ENCODE measurements at regions not wholly inside any gene's neighbourhood (a gene's known extent, or its start where the extent isn't known, plus 50 kb on each side); places are given as distances from the start of the nearest gene placed in this dataset.
"Not testable (repeated sequence)": the region's sequence is repeated elsewhere in the genome, so short reads cannot be mapped to it uniquely, and the experiment has no call there.

DNA sequence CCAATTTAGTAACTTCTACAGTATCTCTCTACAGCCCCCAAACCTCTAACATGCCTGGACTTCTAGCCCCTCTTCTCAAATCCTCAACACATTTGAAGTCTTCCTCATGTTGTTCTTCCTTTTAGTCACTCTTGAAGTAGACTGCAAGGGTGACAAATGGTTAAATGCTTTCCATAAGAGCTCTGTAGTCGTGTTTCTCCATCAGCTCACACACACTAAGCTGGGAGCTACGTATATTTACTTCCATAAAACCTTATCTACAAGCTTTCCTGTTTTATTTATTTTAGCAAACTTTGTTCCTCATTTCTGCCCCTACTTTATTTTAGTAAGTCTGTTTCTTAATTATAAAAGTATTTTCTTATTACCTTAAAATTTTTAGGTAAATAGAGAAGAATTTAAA lies 49.9 kb upstream of the NOTCH2NLA start:
- intact Hi-C loops (cut with DNase I); DNase-seq (ENCODE audit: missing footprints): not testable (repeated sequence)
- ATAC-seq, result peak; percentile 20
